Mesenchymal stem cell (in vitro differentiated cells and primary cell): ENCODE measurements at regions not wholly inside any gene's neighbourhood (a gene's known extent, or its start where the extent isn't known, plus 50 kb on each side); places are given as distances from the start of the nearest gene placed in this dataset.

Experiments used
- DNase-seq: peaks from one replicate; pipeline ENCODE4 v3.0.0-alpha.2; 2013
- H2AFZ ChIP-seq: one replicate; pipeline ENCODE4 v1.6.1; 2013; ENCODE audit warnings: low read depth, mild to moderate bottlenecking, control low read depth, inconsistent platforms, low read length, moderate library complexity
- H2AK5ac ChIP-seq: 2 replicates; pipeline ENCODE4 v1.6.1; 2013; ENCODE audit warnings: low read length, moderate library complexity, mild to moderate bottlenecking, inconsistent platforms; ENCODE audit not compliant: severe bottlenecking
- H2BK120ac ChIP-seq: one replicate; pipeline ENCODE4 v1.6.1; 2013; ENCODE audit warnings: low read depth, mild to moderate bottlenecking, inconsistent platforms, low read length, moderate library complexity
- H2BK12ac ChIP-seq, 2 experiments: one replicate each; pipeline ENCODE4 v1.6.1; 2013; ENCODE audit warnings: inconsistent platforms in 2 of 2, low read length in 2 of 2, mild to moderate bottlenecking in 2 of 2, moderate library complexity in 2 of 2, control low read depth in 1 of 2
- H2BK15ac ChIP-seq: one replicate; pipeline ENCODE4 v1.6.1; 2013; ENCODE audit warnings: mild to moderate bottlenecking, low read depth, inconsistent platforms; ENCODE audit not compliant: poor library complexity, severe bottlenecking
- H2BK5ac ChIP-seq: 2 replicates; pipeline ENCODE4 v1.6.1; 2013; ENCODE audit warnings: low read depth, mild to moderate bottlenecking, low read length, control low read depth, inconsistent platforms; ENCODE audit not compliant: poor library complexity, severe bottlenecking
- H3K14ac ChIP-seq, 2 experiments: one replicate each; pipeline ENCODE4 v1.6.1; 2013; ENCODE audit warnings: inconsistent platforms in 2 of 2, low read length in 2 of 2, control low read depth in 1 of 2, mild to moderate bottlenecking in 1 of 2, moderate library complexity in 1 of 2
- H3K18ac ChIP-seq, 2 experiments: one replicate each; pipeline ENCODE4 v1.6.1; 2013; ENCODE audit warnings: inconsistent platforms in 2 of 2, low read length in 2 of 2, control low read depth in 1 of 2, low read depth in 1 of 2, mild to moderate bottlenecking in 1 of 2
- H3K23ac ChIP-seq, 2 experiments: one replicate each; pipeline ENCODE4 v1.6.1; 2013; ENCODE audit warnings: inconsistent platforms in 2 of 2, low read length in 2 of 2, mild to moderate bottlenecking in 2 of 2, moderate library complexity in 2 of 2, control low read depth in 1 of 2
- H3K27ac ChIP-seq: 2 replicates; pipeline ENCODE4 v1.5.1; 2013; ENCODE audit warnings: mild to moderate bottlenecking, moderate library complexity, low read length, control low read depth, inconsistent platforms; ENCODE audit not compliant: poor library complexity, severe bottlenecking
- H3K27me3 ChIP-seq, 2 experiments: 2 replicates each; pipeline versions ENCODE4 v1.6.1 to v1.7.0; 2013; ENCODE audit warnings: low read length in 2 of 2, mild to moderate bottlenecking in 2 of 2, moderate library complexity in 2 of 2, control low read depth in 1 of 2, inconsistent platforms in 1 of 2; ENCODE audit not compliant: control insufficient read depth in 1 of 2, insufficient read depth in 1 of 2
- H3K36me3 ChIP-seq, 2 experiments: 2 replicates each; pipeline versions ENCODE4 v1.6.1 to v1.7.0; 2013; ENCODE audit warnings: low read length in 2 of 2, control low read depth in 1 of 2, inconsistent platforms in 1 of 2, low read depth in 1 of 2, mild to moderate bottlenecking in 1 of 2; ENCODE audit not compliant: insufficient read depth in 2 of 2, control insufficient read depth in 1 of 2
- H3K4ac ChIP-seq, 2 experiments: one replicate each; pipeline ENCODE4 v1.6.1; 2013; ENCODE audit warnings: inconsistent platforms in 2 of 2, low read length in 2 of 2, mild to moderate bottlenecking in 2 of 2, moderate library complexity in 2 of 2, control low read depth in 1 of 2, low read depth in 1 of 2
- H3K4me1 ChIP-seq: 2 replicates; pipeline ENCODE4 v1.6.1; 2013; ENCODE audit warnings: low read depth, low read length, control low read depth; ENCODE audit not compliant: control insufficient read depth, insufficient read depth
- H3K4me2 ChIP-seq: 2 replicates; pipeline ENCODE4 v1.6.1; 2013; ENCODE audit warnings: low read length, mild to moderate bottlenecking, inconsistent platforms; ENCODE audit not compliant: poor library complexity, severe bottlenecking
- H3K4me3 ChIP-seq, 2 experiments: 2 replicates each; pipeline versions ENCODE4 v1.5.1 to v1.7.0; 2013; ENCODE audit warnings: low read length in 2 of 2, mild to moderate bottlenecking in 2 of 2, control low read depth in 1 of 2, low read depth in 1 of 2; ENCODE audit not compliant: insufficient read depth in 1 of 2
- H3K79me1 ChIP-seq: replicated peaks from 2 replicates; pipeline ENCODE4 v1.6.1; 2013; ENCODE audit warnings: mild to moderate bottlenecking, control low read depth, low read length, inconsistent platforms; ENCODE audit not compliant: poor library complexity, severe bottlenecking
- H3K9ac ChIP-seq: 2 replicates; pipeline ENCODE4 v1.7.0; 2013; ENCODE audit warnings: mild to moderate bottlenecking, low read length, moderate library complexity
- H3K9me3 ChIP-seq: 2 replicates; pipeline ENCODE4 v1.7.0; 2013; ENCODE audit warnings: mild to moderate bottlenecking, low read length; ENCODE audit not compliant: control insufficient read depth
- H4K8ac ChIP-seq: one replicate; pipeline ENCODE4 v1.6.1; 2013; ENCODE audit warnings: inconsistent platforms, mild to moderate bottlenecking, low read length, moderate library complexity
- H4K91ac ChIP-seq: one replicate; pipeline ENCODE4 v1.6.1; 2013; ENCODE audit warnings: mild to moderate bottlenecking, low read length, inconsistent platforms
- WGBS: methylation state at CpG from one replicate; pipeline ENCODE4 v1.1.7; 2013; ENCODE audit warnings: mixed read lengths; 5-methylcytosine and 5-hydroxymethylcytosine counted together

DNA sequence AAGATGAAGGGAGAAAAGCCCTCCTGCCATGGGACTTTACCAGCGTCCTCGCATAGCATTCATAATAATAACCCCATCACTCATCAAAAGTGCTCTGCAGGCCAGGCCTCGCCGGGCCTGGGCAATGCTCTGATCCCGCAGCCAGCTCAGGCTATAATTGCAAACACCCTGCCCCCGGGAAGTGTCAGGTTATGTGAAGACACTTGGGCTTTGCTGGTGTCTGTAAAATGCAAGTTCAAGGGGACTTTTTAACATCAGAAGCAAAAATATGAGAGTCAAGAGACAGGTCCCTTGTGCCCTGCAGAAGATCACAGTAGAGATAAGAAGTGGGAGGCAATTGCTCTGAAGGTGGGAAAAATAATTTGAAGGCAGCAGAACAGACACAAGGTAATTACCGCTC is 381.0 kb downstream of the MAFB start:
- Histone ChIP-seq H4K91ac (no peak overlapping the region), H2BK120ac (no peak overlapping the region), H3K27me3 (peaks cover 0 to 13% of the 10 kb centered on the region in 2 experiments), H3K18ac (no peak overlapping the region), H2AK5ac (no peak overlapping the region), H3K9ac (no peak overlapping the region), H2BK12ac (no peak overlapping the region), H2AFZ (no peak overlapping the region), H2BK5ac (no peak overlapping the region), H3K27ac (no peak overlapping the region), H3K23ac (no peak overlapping the region), H3K36me3 (no peaks in the 10 kb centered on the region), H2BK15ac (no peak overlapping the region), H3K4me2 (no peak overlapping the region), H3K4me1 (no peaks in the 10 kb centered on the region), H3K4ac (no peak overlapping the region), H4K8ac (no peak overlapping the region), H3K4me3 (no peak overlapping the region), H3K79me1 (no peaks in the 10 kb centered on the region), H3K9me3 (no peaks in the 10 kb centered on the region), H3K14ac (no peak overlapping the region)
- WGBS: 45% methylated on average over 7 of the region's 7 CpGs
- no peak for DNase-seq

GRCh38 chr20:40307268-40307667 is 381.8 kb downstream of the MAFB start:
- DNase-seq: no peak
- H3K4ac ChIP-seq: no peak overlapping the region
- no peak overlapping the region for H2BK5ac ChIP-seq
- no peak overlapping the region for H4K8ac ChIP-seq
- H3K4me1 ChIP-seq: no peaks in the 10 kb centered on the region
- no peaks in the 10 kb centered on the region for H3K36me3 ChIP-seq
- H3K27me3 ChIP-seq: peaks cover 0 to 13% of the 10 kb centered on the region in 2 experiments
- no peak overlapping the region for H2BK120ac ChIP-seq
- no peak overlapping the region for H3K4me3 ChIP-seq
- H3K9ac ChIP-seq: no peak overlapping the region
- no peaks in the 10 kb centered on the region for H3K79me1 ChIP-seq
- H3K23ac ChIP-seq: no peak overlapping the region
- H2BK15ac ChIP-seq: no peak overlapping the region
- no peak overlapping the region for H2AFZ ChIP-seq
- H3K4me2 ChIP-seq: no peak overlapping the region
- 81% methylated on average over 3 of the region's 3 CpGs for WGBS
- no peaks in the 10 kb centered on the region for H3K9me3 ChIP-seq
- H3K18ac ChIP-seq: no peak overlapping the region
- no peak overlapping the region for H4K91ac ChIP-seq
- no peak overlapping the region for H3K27ac ChIP-seq
- no peak overlapping the region for H3K14ac ChIP-seq
- H2AK5ac ChIP-seq: no peak overlapping the region
- H2BK12ac ChIP-seq: no peak overlapping the region

DNA sequence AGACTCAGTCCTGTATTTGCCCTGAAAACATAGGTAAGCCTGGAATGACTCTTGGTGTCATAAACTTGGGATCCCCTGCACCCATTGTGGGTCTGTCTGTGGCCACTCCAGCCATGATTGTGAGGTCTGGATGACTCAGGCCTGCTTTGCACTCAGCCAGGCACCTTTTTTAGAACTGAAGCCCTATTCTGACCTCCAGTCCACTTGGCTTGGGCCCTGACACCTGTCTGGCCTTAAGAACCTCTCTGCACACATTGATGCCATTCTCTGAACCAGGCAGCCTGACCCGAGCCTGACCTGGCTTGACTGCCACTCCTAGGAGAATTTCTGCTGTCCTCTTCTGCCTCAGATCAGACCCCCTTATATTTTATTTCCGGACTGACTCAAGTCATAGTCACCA is 383.7 kb downstream of the MAFB start:
- no peaks in the 10 kb centered on the region for H3K36me3 ChIP-seq
- no peak overlapping the region for H3K14ac ChIP-seq
- WGBS: 82% methylated on average over 2 of the region's 2 CpGs
- H3K4me1 ChIP-seq: no peaks in the 10 kb centered on the region
- peaks cover 0 to 18% of the 10 kb centered on the region in 2 experiments for H3K27me3 ChIP-seq
- no peak overlapping the region for H2BK12ac ChIP-seq
- no peak overlapping the region for H3K9ac ChIP-seq
- no peak overlapping the region for H4K91ac ChIP-seq
- no peak overlapping the region for H2BK15ac ChIP-seq
- H3K4me3 ChIP-seq: no peak overlapping the region
- H3K79me1 ChIP-seq: no peaks in the 10 kb centered on the region
- no peaks in the 10 kb centered on the region for H3K9me3 ChIP-seq
- H2AFZ ChIP-seq: no peak overlapping the region
- no peak overlapping the region for H4K8ac ChIP-seq
- no peak overlapping the region for H2AK5ac ChIP-seq
- H3K18ac ChIP-seq: no peak overlapping the region
- no peak for DNase-seq
- H3K4ac ChIP-seq: no peak overlapping the region
- H2BK5ac ChIP-seq: peak overlapping the region; percentile 35
- no peak overlapping the region for H3K23ac ChIP-seq
- no peak overlapping the region for H2BK120ac ChIP-seq
- H3K4me2 ChIP-seq: no peak overlapping the region
- no peak overlapping the region for H3K27ac ChIP-seq

DNA sequence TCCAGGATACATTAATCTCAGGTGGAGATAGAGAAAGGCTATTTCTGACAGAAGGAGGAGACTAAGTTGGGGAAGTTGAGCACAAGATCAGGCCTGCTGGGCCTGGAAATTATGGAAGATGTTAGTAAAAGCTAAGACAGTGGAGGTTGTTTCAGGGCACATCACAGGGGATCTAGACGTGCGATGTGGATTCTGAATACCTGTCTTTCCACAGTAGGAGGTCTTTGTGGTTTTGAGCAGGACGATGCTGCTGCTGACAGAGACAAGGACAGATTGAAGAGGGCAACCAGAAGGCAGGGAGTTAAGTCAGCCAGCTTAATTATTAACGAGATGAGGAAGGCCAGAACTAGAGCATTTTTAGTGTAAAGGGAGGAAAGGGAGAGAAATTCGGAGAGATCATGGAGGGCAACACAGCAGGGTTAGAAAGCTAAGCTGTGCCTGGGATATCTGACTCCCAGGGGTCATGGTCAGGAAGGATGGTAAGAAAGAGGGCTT is 384.9 kb downstream of the MAFB start:
- no peaks in the 10 kb centered on the region for H3K36me3 ChIP-seq
- no peak overlapping the region for H2BK15ac ChIP-seq
- no peak overlapping the region for H2BK12ac ChIP-seq
- H3K79me1 ChIP-seq: no peaks in the 10 kb centered on the region
- H2AFZ ChIP-seq: no peak overlapping the region
- H3K27me3 ChIP-seq: peaks cover 0 to 29% of the 10 kb centered on the region in 2 experiments
- H3K4me2 ChIP-seq: no peak overlapping the region
- no peak overlapping the region for H2AK5ac ChIP-seq
- no peak overlapping the region for H4K8ac ChIP-seq
- no peak overlapping the region for H3K18ac ChIP-seq
- 63% methylated on average over 5 of the region's 5 CpGs for WGBS
- H4K91ac ChIP-seq: no peak overlapping the region
- no peaks in the 10 kb centered on the region for H3K4me1 ChIP-seq
- no peak overlapping the region for H3K23ac ChIP-seq
- no peak overlapping the region for H3K9ac ChIP-seq
- no peak overlapping the region for H3K4ac ChIP-seq
- no peak overlapping the region for H3K27ac ChIP-seq
- no peak overlapping the region for H3K14ac ChIP-seq
- DNase-seq: no peak
- no peak overlapping the region for H2BK120ac ChIP-seq
- H3K4me3 ChIP-seq: no peak overlapping the region
- H2BK5ac ChIP-seq: no peak overlapping the region
- H3K9me3 ChIP-seq: no peaks in the 10 kb centered on the region
